Astrocyte (in vitro differentiated cells and primary cell): ENCODE measurements at regions not wholly inside any gene's neighbourhood (a gene's known extent, or its start where the extent isn't known, plus 50 kb on each side); places are given as distances from the start of the nearest gene placed in this dataset.

Source experiments
- DNase-seq: peaks from one replicate; pipeline ENCODE4 v3.0.0-alpha.2; 2010; ENCODE audit warnings: low read depth
- FAIRE-seq: peaks from 2 replicates; lab custom pipeline; 2011; peaks lifted over from hg19 to GRCh38; lab: Jason Lieb, UNC
- H2AFZ ChIP-seq: 2 replicates; pipeline ENCODE4 v1.6.0; 2012; ENCODE audit warnings: low read depth, low read length, inconsistent platforms
- H3K27ac ChIP-seq: 2 replicates; pipeline ENCODE4 v1.5.1; 2011; ENCODE audit warnings: low read depth, low read length, inconsistent platforms
- H3K27me3 ChIP-seq: 2 replicates; pipeline ENCODE4 v1.6.0; 2011; ENCODE audit warnings: low read length, inconsistent platforms; ENCODE audit not compliant: insufficient read depth
- H3K36me3 ChIP-seq: 2 replicates; pipeline ENCODE4 v1.5.1; 2011; ENCODE audit warnings: low read length, inconsistent platforms; ENCODE audit not compliant: insufficient read depth
- H3K4me1 ChIP-seq: 2 replicates; pipeline ENCODE4 v1.5.1; 2011; ENCODE audit warnings: low read length, inconsistent platforms; ENCODE audit not compliant: insufficient read depth
- H3K4me2 ChIP-seq: 2 replicates; pipeline ENCODE4 v1.6.0; 2012; ENCODE audit warnings: low read length, inconsistent platforms
- H3K4me3 ChIP-seq: 2 replicates; pipeline ENCODE4 v1.5.1; 2011; ENCODE audit warnings: low read depth, mild to moderate bottlenecking, low read length, inconsistent platforms; ENCODE audit not compliant: insufficient read depth
- H3K79me2 ChIP-seq: 2 replicates; pipeline ENCODE4 v1.6.0; 2012; ENCODE audit warnings: mild to moderate bottlenecking, low read length, inconsistent platforms; ENCODE audit not compliant: insufficient read depth
- H3K9ac ChIP-seq: 2 replicates; pipeline ENCODE4 v1.6.0; 2012; ENCODE audit warnings: mild to moderate bottlenecking, low read length, inconsistent platforms
- H3K9me3 ChIP-seq: 2 replicates; pipeline ENCODE4 v1.5.1; 2012; ENCODE audit warnings: low read depth, mild to moderate bottlenecking, low read length, inconsistent platforms; ENCODE audit not compliant: insufficient read depth
- H4K20me1 ChIP-seq: 2 replicates; pipeline ENCODE4 v1.6.0; 2012; ENCODE audit warnings: low read length, inconsistent platforms; ENCODE audit not compliant: insufficient read depth
- H3K27ac Mint-ChIP-seq: one replicate; pipeline ENCODE4 v1.8.0; 2021; ENCODE audit warnings: mild to moderate bottlenecking, mixed read lengths; ENCODE audit not compliant: unreplicated experiment
- H3K27me3 Mint-ChIP-seq: one replicate; pipeline ENCODE4 v1.8.0; 2021; ENCODE audit warnings: low read depth, mixed read lengths; ENCODE audit not compliant: unreplicated experiment
- H3K36me3 Mint-ChIP-seq: one replicate; pipeline ENCODE4 v1.8.0; 2021; ENCODE audit warnings: low read depth, mixed read lengths; ENCODE audit not compliant: unreplicated experiment
- H3K4me1 Mint-ChIP-seq: one replicate; pipeline ENCODE4 v1.8.0; 2021; ENCODE audit warnings: low read depth, mixed read lengths; ENCODE audit not compliant: unreplicated experiment
- H3K4me3 Mint-ChIP-seq: one replicate; pipeline ENCODE4 v1.8.0; 2021; ENCODE audit warnings: mild to moderate bottlenecking, moderate library complexity, mixed read lengths; ENCODE audit not compliant: unreplicated experiment
- H3K9me3 Mint-ChIP-seq: one replicate; pipeline ENCODE4 v1.8.0; 2021; ENCODE audit warnings: mild to moderate bottlenecking, mixed read lengths; ENCODE audit not compliant: unreplicated experiment
- EZH2 ChIP-seq: IDR thresholded peaks from 2 replicates; pipeline ENCODE4 v1.6.1; 2012; ENCODE audit warnings: mild to moderate bottlenecking, low read length, inconsistent platforms; ENCODE audit not compliant: insufficient read depth
- TF ChIP-seq, protein P1 (sequence below): IDR thresholded peaks from 2 replicates; pipeline ENCODE4 v1.5.1; 2011; ENCODE audit warnings: low read depth, mild to moderate bottlenecking, inconsistent platforms, low read length, moderate library complexity; ENCODE audit not compliant: insufficient read depth

DNA sequence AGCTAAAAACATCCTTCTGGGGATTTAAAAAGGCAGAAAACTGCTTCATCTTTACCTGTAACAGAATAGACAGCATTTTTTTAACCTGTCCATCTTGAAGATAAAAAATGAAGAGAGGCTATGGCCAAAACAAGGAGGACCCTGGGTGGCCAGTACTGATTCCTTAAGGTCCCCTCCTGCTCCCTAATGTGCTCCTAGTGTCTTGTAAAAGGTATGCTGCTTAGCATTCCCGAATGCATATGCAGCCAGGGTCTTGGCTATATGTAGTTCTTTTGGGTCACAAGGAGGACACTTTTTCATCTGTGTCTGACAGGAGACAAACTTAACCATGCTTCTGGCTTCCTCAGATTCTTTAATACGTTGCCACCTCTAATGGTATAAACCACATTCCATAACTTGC, 93.9 kb upstream of the SLC13A1 start:
- no peak overlapping the region for H3K4me3 Mint-ChIP-seq
- Histone ChIP-seq H3K27me3 (no peaks in the 10 kb centered on the region), H3K79me2 (no peaks in the 10 kb centered on the region), H3K4me2 (no peak overlapping the region), H3K4me1 (no peaks in the 10 kb centered on the region), H4K20me1 (no peaks in the 10 kb centered on the region), H3K9ac (no peak overlapping the region), H3K27ac (no peak overlapping the region), H3K9me3 (no peaks in the 10 kb centered on the region), H3K36me3 (no peaks in the 10 kb centered on the region), H3K4me3 (no peak overlapping the region), H2AFZ (no peak overlapping the region)
- no peak for TF ChIP-seq EZH2
- TF ChIP-seq, protein P1, sequence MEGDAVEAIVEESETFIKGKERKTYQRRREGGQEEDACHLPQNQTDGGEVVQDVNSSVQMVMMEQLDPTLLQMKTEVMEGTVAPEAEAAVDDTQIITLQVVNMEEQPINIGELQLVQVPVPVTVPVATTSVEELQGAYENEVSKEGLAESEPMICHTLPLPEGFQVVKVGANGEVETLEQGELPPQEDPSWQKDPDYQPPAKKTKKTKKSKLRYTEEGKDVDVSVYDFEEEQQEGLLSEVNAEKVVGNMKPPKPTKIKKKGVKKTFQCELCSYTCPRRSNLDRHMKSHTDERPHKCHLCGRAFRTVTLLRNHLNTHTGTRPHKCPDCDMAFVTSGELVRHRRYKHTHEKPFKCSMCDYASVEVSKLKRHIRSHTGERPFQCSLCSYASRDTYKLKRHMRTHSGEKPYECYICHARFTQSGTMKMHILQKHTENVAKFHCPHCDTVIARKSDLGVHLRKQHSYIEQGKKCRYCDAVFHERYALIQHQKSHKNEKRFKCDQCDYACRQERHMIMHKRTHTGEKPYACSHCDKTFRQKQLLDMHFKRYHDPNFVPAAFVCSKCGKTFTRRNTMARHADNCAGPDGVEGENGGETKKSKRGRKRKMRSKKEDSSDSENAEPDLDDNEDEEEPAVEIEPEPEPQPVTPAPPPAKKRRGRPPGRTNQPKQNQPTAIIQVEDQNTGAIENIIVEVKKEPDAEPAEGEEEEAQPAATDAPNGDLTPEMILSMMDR: no peak
- H3K9me3 Mint-ChIP-seq: peaks cover 4% of the 10 kb centered on the region
- no peaks in the 10 kb centered on the region for H3K36me3 Mint-ChIP-seq
- H3K27ac Mint-ChIP-seq: no peak overlapping the region
- no peak for DNase-seq
- FAIRE-seq: no peak
- H3K4me1 Mint-ChIP-seq: peaks cover 4% of the 10 kb centered on the region
- H3K27me3 Mint-ChIP-seq: no peaks in the 10 kb centered on the region

GRCh38 chr7:123292227-123292626, 92.5 kb upstream of the SLC13A1 start:
- Histone ChIP-seq H3K9me3 (no peaks in the 10 kb centered on the region), H3K4me1 (no peaks in the 10 kb centered on the region), H3K4me3 (no peak overlapping the region), H3K27me3 (no peaks in the 10 kb centered on the region), H2AFZ (no peak overlapping the region), H3K9ac (no peak overlapping the region), H3K79me2 (no peaks in the 10 kb centered on the region), H4K20me1 (no peaks in the 10 kb centered on the region), H3K27ac (no peak overlapping the region), H3K4me2 (no peak overlapping the region), H3K36me3 (no peaks in the 10 kb centered on the region)
- DNase-seq: no peak
- Mint-ChIP-seq H3K27me3 (no peaks in the 10 kb centered on the region), H3K27ac (no peak overlapping the region), H3K4me1 (peaks cover 4% of the 10 kb centered on the region), H3K9me3 (peaks cover 4% of the 10 kb centered on the region), H3K4me3 (no peak overlapping the region), H3K36me3 (no peaks in the 10 kb centered on the region)
- no peak for FAIRE-seq
- TF ChIP-seq, protein P1: no peak
- TF ChIP-seq EZH2: no peak

GRCh38 chr7:123289200-123289599, 89.4 kb upstream of the SLC13A1 start:
- TF ChIP-seq, protein P1: no peak
- no peak for TF ChIP-seq EZH2
- no peaks in the 10 kb centered on the region for H3K36me3 ChIP-seq
- DNase-seq: no peak
- H3K4me3 Mint-ChIP-seq: no peak overlapping the region
- H2AFZ ChIP-seq: no peak overlapping the region
- no peaks in the 10 kb centered on the region for H3K27me3 Mint-ChIP-seq
- no peaks in the 10 kb centered on the region for H3K79me2 ChIP-seq
- no peak overlapping the region for H3K27ac ChIP-seq
- no peaks in the 10 kb centered on the region for H3K9me3 Mint-ChIP-seq
- no peaks in the 10 kb centered on the region for H3K27me3 ChIP-seq
- no peak for FAIRE-seq
- H3K9me3 ChIP-seq: no peaks in the 10 kb centered on the region
- H3K4me1 ChIP-seq: no peaks in the 10 kb centered on the region
- H3K36me3 Mint-ChIP-seq: no peaks in the 10 kb centered on the region
- no peaks in the 10 kb centered on the region for H4K20me1 ChIP-seq
- peaks cover 4% of the 10 kb centered on the region for H3K4me1 Mint-ChIP-seq
- no peak overlapping the region for H3K9ac ChIP-seq
- H3K27ac Mint-ChIP-seq: no peak overlapping the region
- H3K4me3 ChIP-seq: no peak overlapping the region
- no peak overlapping the region for H3K4me2 ChIP-seq
